ENCODE measurements at regions not wholly inside any gene's neighbourhood (a gene's known extent, or its start where the extent isn't known, plus 50 kb on each side); places are given as distances from the start of the nearest gene placed in this dataset.

DNA sequence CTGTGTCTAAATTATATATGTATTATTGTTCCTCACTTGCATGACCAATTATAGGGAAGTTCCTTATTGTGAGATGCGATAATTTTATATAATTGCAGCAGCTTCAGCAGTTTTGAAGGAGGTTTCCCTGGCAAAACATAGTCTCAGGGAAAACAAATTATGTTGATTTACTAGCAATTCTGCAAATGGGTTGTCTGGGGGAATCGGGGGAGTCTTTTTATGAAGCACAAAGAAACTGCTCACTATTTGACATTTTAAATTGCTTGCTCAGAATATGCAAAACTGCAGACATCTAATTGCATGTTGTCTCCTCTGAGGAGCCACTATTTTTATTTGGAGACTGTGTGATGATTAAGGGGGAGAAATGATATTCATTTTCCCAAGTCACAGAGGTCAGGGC is 361.6 kb downstream of the YTHDC2 start:
- no peaks in the 10 kb centered on the region for H4K20me1 ChIP-seq (ENCODE audit: insufficient read depth, low read length)
- H3K23ac ChIP-seq (ENCODE audit: low read depth, low read length), result no peak overlapping the region
- no peaks in the 10 kb centered on the region for H3K36me3 ChIP-seq (ENCODE audit: control insufficient read depth, insufficient read depth, low read length)
- H3K56ac ChIP-seq (ENCODE audit: extremely low read depth, insufficient read depth, low read length), result no peak overlapping the region
- no peak overlapping the region for H2BK20ac ChIP-seq (ENCODE audit: low read depth, low read length)
- no peak overlapping the region for H2AK5ac ChIP-seq (ENCODE audit: low read depth, low read length)
- H2AK9ac ChIP-seq (replicated peaks; ENCODE audit: low read depth, low read length, poor library complexity), result no peak overlapping the region
- no peaks in the 10 kb centered on the region for H3K4me1 ChIP-seq (ENCODE audit: control insufficient read depth, insufficient read depth, low read length)
- H3K9ac ChIP-seq (ENCODE audit: low read depth, low read length), result no peak overlapping the region
- no peak overlapping the region for H2AFZ ChIP-seq (replicated peaks; ENCODE audit: low read length, poor library complexity)
- H2BK5ac ChIP-seq (ENCODE audit: low read depth, low read length, poor library complexity, severe bottlenecking), result no peak overlapping the region
- in situ Hi-C loops (cut with MboI; ENCODE audit: low sequenced_read_pairs) (no loop called here), intact Hi-C loops (cut with micrococcal nuclease) (no loop called here), dilution Hi-C loops (cut with HindIII; ENCODE audit: low sequenced_read_pairs, unreplicated experiment) (no loop called here)
- ChIA-PET CTCF (interaction anchor here (0.6 kb wide), 1 partner anchor 131 kb away, joined by 4 read pairs; no protein-coding TSS in a partner anchor), POLR2A (ENCODE audit: unreplicated experiment) (no interaction called here)
- H3K9me3 ChIP-seq (ENCODE audit: control insufficient read depth, insufficient read depth, low read length), result peaks cover 2% of the 10 kb centered on the region; the same call in 1 of the 2 replicates
- H2BK120ac ChIP-seq (ENCODE audit: low read depth, low read length), result no peak overlapping the region
- no peak overlapping the region for H4K91ac ChIP-seq (ENCODE audit: insufficient read depth, low read depth, low read length)
- H3K27me3 ChIP-seq (ENCODE audit: control insufficient read depth, insufficient read depth, low read length), result no peaks in the 10 kb centered on the region
- H2BK15ac ChIP-seq (ENCODE audit: low read depth, low read length), result no peak overlapping the region
- ATAC-seq (ENCODE audit: low read depth) (no peak), DNase-seq (no peak)
- H3K4me3 ChIP-seq (ENCODE audit: insufficient read depth, low read depth, low read length), result no peak overlapping the region
- no peak overlapping the region for H3K14ac ChIP-seq (replicated peaks; ENCODE audit: low read depth, low read length)
- TF ChIP-seq, protein P1, sequence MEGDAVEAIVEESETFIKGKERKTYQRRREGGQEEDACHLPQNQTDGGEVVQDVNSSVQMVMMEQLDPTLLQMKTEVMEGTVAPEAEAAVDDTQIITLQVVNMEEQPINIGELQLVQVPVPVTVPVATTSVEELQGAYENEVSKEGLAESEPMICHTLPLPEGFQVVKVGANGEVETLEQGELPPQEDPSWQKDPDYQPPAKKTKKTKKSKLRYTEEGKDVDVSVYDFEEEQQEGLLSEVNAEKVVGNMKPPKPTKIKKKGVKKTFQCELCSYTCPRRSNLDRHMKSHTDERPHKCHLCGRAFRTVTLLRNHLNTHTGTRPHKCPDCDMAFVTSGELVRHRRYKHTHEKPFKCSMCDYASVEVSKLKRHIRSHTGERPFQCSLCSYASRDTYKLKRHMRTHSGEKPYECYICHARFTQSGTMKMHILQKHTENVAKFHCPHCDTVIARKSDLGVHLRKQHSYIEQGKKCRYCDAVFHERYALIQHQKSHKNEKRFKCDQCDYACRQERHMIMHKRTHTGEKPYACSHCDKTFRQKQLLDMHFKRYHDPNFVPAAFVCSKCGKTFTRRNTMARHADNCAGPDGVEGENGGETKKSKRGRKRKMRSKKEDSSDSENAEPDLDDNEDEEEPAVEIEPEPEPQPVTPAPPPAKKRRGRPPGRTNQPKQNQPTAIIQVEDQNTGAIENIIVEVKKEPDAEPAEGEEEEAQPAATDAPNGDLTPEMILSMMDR (conservative IDR thresholded peaks at IDR 0.05; ENCODE audit: low read depth, low read length), result no peak
- no peak for TF ChIP-seq ELK1 (IDR thresholded peaks at IDR 0.05; ENCODE audit: borderline replicate concordance, low read depth, low read length)
- TF ChIP-seq, protein P2, sequence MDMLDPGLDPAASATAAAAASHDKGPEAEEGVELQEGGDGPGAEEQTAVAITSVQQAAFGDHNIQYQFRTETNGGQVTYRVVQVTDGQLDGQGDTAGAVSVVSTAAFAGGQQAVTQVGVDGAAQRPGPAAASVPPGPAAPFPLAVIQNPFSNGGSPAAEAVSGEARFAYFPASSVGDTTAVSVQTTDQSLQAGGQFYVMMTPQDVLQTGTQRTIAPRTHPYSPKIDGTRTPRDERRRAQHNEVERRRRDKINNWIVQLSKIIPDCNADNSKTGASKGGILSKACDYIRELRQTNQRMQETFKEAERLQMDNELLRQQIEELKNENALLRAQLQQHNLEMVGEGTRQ (IDR thresholded peaks at IDR 0.05; ENCODE audit: low read depth, low read length), result no peak
- TF ChIP-seq CEBPB (IDR thresholded peaks at IDR 0.05; ENCODE audit: low read depth, low read length), result no peak
- no peak for TF ChIP-seq MAZ (IDR thresholded peaks at IDR 0.05; ENCODE audit: borderline replicate concordance, low read depth, low read length)
- no peak for TF ChIP-seq MXI1 (IDR thresholded peaks at IDR 0.05; ENCODE audit: borderline replicate concordance, low read depth, low read length)
- TF ChIP-seq BHLHE40 (IDR thresholded peaks at IDR 0.05; ENCODE audit: low read depth, low read length), result no peak
- no peak for TF ChIP-seq RAD21 (IDR thresholded peaks at IDR 0.05; ENCODE audit: low read length)
- TF ChIP-seq SMC3 (IDR thresholded peaks at IDR 0.05; ENCODE audit: low read depth, low read length), result no peak
- no peak for TF ChIP-seq MAFK (IDR thresholded peaks at IDR 0.05; ENCODE audit: low read depth, low read length)
- TF ChIP-seq FOS (IDR thresholded peaks at IDR 0.05; ENCODE audit: low read depth, low read length), result no peak
- no peak for TF ChIP-seq NFE2L2 (IDR thresholded peaks at IDR 0.05; ENCODE audit: low read depth, low read length)
- TF ChIP-seq POLR2A (IDR thresholded peaks at IDR 0.05; ENCODE audit: low read depth, low read length), result no peak
- no peak for TF ChIP-seq CHD1 (IDR thresholded peaks at IDR 0.05; ENCODE audit: low read depth, low read length)
- no peak for TF ChIP-seq RFX5 (IDR thresholded peaks at IDR 0.05; ENCODE audit: low read depth, low read length)
- TF ChIP-seq RCOR1 (IDR thresholded peaks at IDR 0.05; ENCODE audit: insufficient replicate concordance, low read length), result no peak
- no peak overlapping the region for H4K5ac ChIP-seq (ENCODE audit: low read depth, low read length)
- H3K4ac ChIP-seq (ENCODE audit: low read depth, low read length), result no peak overlapping the region
- no peak overlapping the region for H4K8ac ChIP-seq (ENCODE audit: low read depth in 2 of 2, low read length in 2 of 2)
- H3K27ac ChIP-seq (ENCODE audit: insufficient read depth, low read length), result no peak overlapping the region
- H3K79me1 ChIP-seq (ENCODE audit: low read depth in 1 of 2, low read length in 2 of 2), result no peaks in the 10 kb centered on the region
- 50% methylated on average over 1 of the region's 2 CpGs; no CpG with 5 or more reads in 1 of the 2 experiments for WGBS, 2 experiments (ENCODE audit: extremely low coverage in 2 of 2, insufficient read length in 1 of 2)
- BruUV-seq (replicated peaks), result no TSS peak
- H3K9me1 ChIP-seq (ENCODE audit: insufficient read depth, low read length), result no peaks in the 10 kb centered on the region
- no peak overlapping the region for H3K18ac ChIP-seq (ENCODE audit: low read depth, low read length)
- H3K4me2 ChIP-seq (ENCODE audit: low read depth, low read length), result no peak overlapping the region
